Sigmoid colon (tissue), 4 donors: ENCODE measurements at regions not wholly inside any gene's neighbourhood (a gene's known extent, or its start where the extent isn't known, plus 50 kb on each side); places are given as distances from the start of the nearest gene placed in this dataset.
"Not testable (repeated sequence)": the region's sequence is repeated elsewhere in the genome, so short reads cannot be mapped to it uniquely, and the experiment has no call there.

ENCODE experiments used
- EP300 ChIP-seq, 4 donors: sonication (generic); formaldehyde crosslinking; IDR thresholded peaks; one replicate each; pipeline ENCODE4 v1.6.1; 2017; ENCODE audit warnings: antibody characterized with exemption in 4 of 4
- POLR2A ChIP-seq, 2 donors: fragments of 450-650 bp; IDR thresholded peaks; one replicate each; pipeline ENCODE4 v1.6.1; 2016; ENCODE audit warnings: antibody characterized with exemption in 2 of 2, mild to moderate bottlenecking in 2 of 2, moderate library complexity in 2 of 2
- POLR2AphosphoS5 ChIP-seq, 4 donors: sonication (generic); formaldehyde crosslinking; IDR thresholded peaks; one replicate each; pipeline ENCODE4 v1.6.1; 2017; ENCODE audit warnings: antibody characterized with exemption in 4 of 4

DNA sequence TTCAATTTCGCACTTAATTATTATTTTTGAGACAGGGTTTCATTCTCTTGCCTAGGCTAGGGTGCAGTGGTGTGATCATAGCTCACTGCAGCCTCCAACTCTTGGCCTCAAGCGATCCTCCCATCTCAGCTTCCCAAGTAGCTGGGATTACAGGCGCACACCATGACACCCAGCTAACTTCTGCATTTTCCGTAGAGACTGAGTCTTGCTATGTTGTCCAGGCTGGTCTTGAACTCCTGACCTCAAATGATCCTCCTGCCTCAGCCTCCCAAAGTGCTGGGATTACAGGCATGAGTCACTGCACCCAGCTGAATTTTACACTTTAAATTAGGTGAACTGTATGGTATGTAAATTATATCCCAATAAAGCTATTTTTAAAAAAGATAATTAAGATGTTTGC is 90.6 kb upstream of the CASZ1 start:
- not testable (repeated sequence) for TF ChIP-seq POLR2A, POLR2AphosphoS5, EP300 (IDR thresholded peaks at IDR 0.05)
